OCI-LY1 (cell line): ENCODE measurements at regions not wholly inside any gene's neighbourhood (a gene's known extent, or its start where the extent isn't known, plus 50 kb on each side); places are given as distances from the start of the nearest gene placed in this dataset.

Experiments used
- CTCF ChIP-seq: fragments of 200-600 bp; sonication (generic), shearing (Covaris generic); IDR thresholded peaks from 2 replicates; pipeline ENCODE4 v1.5.1; 2017; ENCODE audit warnings: mild to moderate bottlenecking, antibody characterized with exemption, low read length, moderate library complexity, mixed read lengths
- EZH2 ChIP-seq: fragments of 200-600 bp; sonication (generic), shearing (Covaris generic); IDR thresholded peaks from 2 replicates; pipeline ENCODE4 v1.8.0; 2017; ENCODE audit warnings: borderline replicate concordance, mixed run types, mild to moderate bottlenecking, antibody characterized with exemption, low read length, moderate library complexity, mixed read lengths

- TF ChIP-seq CTCF = no peak
- no peak for TF ChIP-seq EZH2
These were observed 328.3 kb downstream of the SHANK2 start for GRCh38 chr11:70924108-70924507.
